HG03064 (cell line): ENCODE measurements at regions not wholly inside any gene's neighbourhood (a gene's known extent, or its start where the extent isn't known, plus 50 kb on each side); places are given as distances from the start of the nearest gene placed in this dataset.

Experiments
- ATAC-seq: cut with Tn5 transposase; IDR thresholded peaks from one replicate; pipeline ENCODE4 v1.9.1; 2021; ENCODE audit warnings: low read depth; ENCODE audit not compliant: unreplicated experiment

DNA sequence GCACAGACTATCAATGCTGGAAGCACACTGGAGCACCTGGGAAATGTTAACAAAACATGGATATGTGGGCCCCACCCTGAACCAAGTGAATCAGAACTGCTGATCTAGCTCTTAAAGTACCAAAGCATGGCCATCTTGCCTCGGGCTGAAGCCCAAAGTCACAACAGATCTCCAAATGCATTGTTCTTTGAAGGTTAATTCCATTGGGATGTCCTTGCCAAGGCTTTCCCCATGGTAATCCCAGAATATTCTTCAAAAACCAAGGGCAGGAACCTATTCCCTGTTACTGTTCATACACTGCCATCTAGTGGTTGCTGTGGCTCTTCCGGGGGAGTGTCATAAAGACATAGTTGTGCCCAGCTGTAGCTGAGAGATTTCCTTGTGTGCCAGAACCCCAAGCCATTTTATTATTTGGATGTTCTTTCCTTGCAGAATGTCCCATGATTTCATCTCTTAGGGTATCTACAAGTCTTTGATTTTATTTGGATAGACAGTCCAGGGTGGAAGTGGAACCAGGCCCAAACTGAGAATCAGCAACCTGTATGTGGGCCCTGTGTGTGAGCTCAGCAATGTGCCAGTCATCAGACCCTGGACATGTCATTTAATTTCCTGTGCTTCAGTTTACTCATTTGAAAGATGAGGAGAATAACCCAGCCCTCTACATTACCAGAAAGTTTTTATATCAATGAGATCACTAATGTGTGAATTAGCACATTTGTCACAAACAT, 290.0 kb downstream of the ACTL7B start:
- ATAC-seq = no peak

DNA sequence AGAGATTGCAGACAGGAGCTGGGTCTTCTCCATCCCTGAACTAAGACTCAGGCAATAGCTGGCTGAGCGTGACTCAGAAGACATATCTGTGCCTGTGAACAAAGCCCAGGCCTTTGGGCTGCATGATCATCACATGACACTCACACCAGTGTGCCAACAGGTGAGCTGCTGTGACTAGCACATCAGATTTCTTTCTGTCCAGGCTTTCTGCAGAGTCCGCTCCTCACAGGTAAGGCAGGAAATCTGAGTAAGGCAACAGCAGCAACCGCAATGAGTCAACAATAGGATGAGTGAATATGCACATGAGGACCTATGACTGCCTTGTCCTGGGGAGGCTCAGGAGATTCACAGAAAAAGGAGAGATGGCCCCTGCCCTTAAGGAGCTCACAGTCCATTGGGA, 293.6 kb downstream of the ACTL7B start:
- ATAC-seq = no peak

DNA sequence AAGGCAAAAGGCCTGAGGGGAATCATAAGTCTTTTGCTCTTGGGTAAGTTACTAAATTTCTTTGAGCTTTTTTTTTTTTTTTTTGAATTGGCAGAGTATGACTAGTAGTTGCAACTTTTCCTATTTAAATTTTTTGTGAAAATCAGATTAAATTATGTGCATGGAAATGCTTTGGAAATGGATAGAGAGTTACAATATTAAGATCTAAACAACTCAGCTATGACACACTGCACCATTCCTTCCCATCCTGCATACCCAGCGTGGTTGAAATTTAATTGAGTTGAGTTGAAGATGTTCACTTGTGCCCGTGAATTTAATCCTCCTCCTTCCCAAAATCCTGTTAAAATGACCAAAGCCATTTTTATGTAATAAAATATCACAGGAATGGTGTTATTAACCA, 296.4 kb downstream of the ACTL7B start:
- no peak for ATAC-seq

DNA sequence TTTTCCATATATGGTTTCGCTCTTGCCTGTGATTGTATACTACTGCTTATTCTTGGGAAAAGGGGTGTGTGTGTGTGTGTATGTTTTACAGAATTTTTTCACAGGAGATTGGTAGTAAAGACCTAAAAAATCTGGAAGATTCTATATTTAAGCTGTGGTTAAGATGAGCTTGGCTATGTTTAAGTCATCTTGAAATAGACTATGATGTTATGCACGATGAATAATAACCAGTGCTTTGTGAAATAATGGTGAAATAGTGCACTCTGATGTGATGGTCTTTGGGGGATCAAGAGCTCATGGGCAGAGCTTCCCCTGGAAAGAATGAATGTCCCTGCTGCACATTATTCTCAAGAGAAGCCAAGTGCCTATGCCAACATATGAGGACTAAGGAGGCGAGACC, 301.0 kb downstream of the ACTL7B start:
- ATAC-seq = no peak

DNA sequence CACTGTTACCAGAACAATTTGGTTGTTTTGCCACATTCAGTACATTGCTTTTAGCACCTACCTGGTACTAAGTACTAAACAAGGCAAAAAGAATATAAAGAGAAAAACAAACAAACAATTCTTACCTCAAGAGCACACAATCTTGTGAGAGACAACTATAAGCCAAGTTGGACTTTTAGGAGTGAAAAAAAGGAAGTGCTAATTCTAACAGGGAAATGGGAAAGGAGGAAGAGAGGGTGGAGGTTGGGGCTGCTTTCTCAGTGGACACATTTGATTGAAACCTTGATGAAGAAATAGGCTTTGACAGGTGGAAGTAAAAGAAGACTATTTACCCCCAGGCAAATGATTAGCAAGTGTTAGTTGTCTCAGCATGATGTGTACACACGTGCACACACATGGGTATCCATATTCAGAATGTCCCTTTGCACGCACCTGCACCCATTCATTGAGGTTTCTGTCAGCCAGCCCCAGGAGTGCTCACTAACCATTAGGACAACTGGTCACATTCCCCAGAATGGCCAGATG, 302.6 kb downstream of the ACTL7B start:
- ATAC-seq = no peak

DNA sequence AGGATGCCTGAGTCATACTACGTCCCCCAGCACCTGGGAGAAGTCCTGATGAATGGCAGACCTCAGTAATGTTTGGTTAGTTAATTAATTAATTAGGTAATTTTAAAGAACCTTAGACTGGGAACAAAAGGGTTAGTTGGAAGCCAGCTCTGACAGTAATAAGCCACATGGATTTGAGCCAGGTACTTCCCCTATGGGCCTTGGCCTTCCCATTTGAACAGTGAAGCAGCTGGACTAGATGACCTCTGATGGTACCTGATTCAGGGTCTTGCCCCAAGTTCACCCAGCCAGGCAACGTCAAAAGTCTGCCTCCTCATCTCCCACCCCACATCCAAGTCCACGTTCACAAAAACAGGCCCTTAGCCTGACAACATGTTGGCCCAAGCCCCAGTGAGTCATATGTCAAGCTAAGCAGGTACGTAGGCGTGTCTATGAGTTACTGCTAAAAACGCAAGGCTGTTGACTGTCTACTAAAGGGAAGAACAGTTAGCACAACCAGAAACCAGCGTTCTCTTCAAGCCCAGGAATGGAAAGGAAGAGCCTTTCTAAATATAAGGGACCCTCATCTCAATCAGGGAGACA, 303.2 kb downstream of the ACTL7B start:
- no peak for ATAC-seq

DNA sequence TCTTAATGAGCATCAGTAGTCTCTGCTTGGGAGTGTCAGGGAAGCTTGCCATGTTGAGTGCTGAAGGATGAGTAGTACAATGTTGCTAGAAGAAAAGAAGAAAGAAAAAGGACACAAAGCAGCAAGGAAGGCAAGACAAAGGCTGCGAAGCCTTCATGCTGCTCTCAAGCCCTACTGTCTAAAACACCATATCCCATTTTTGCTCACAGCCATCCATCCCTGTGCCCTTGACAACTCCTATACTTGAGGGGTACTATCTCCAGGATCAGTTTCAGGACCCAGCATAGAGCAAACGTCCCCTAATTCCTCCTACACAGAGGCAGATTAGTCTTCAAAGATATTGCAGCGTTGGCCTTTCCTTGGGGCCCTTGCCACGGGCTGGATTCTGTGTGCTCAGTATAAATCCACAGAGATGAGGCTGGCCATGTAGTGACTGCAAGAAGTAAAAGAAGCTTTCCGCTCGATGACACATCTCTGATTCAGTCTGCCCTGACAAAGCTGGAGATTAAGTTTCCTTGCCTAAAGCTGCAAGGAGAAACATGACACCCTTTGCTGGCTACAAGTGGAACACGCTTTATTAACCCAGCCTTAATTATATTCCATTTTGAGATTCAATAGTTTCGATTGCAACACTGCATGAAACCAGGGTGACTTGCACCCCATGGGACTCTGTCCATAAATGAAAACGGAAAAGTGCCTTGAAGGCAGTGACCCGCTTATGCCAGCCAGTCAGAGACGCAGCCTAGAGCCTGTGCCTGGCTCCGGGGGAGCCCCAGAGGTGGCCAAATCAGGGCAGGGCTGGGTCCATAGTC, 304.6 kb downstream of the ACTL7B start:
- no peak for ATAC-seq

DNA sequence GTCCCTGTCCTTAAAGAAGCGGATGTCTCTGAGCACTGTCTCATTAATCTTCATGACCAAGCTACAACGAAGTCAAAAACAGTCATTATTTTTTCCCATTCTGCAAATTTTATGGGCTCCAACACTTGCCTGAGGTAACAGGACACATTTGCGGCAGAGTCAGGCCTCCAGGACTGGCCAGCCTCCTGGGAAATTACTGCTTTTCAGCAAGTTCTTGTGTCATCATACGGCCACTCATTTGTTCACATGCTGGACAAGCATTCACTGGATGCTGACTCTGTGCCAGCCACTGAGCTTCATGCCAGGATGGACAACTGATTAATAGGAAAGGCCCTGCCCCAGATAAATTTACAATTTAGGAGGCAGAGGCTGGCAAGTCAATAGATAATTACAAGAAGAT, 305.7 kb downstream of the ACTL7B start:
- no peak for ATAC-seq

DNA sequence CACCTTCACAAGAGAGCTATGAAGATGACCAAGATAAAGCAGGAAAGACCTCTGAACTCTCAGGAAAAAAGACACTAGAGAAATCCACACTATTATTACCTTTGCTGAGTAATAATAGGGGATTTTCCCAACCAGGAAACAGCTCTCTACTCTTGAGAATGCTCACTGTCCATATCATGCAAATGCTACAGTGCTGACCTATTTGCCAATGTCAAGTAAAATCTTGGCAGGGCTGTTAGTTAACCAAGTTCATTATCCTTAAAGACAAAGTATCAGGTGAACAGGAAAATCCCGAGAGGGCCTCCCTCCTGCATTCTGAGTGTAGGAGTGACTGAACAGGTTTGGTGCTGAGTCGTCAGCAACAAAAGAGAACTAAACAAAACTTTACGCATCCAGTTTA, 306.6 kb downstream of the ACTL7B start:
- ATAC-seq = no peak

DNA sequence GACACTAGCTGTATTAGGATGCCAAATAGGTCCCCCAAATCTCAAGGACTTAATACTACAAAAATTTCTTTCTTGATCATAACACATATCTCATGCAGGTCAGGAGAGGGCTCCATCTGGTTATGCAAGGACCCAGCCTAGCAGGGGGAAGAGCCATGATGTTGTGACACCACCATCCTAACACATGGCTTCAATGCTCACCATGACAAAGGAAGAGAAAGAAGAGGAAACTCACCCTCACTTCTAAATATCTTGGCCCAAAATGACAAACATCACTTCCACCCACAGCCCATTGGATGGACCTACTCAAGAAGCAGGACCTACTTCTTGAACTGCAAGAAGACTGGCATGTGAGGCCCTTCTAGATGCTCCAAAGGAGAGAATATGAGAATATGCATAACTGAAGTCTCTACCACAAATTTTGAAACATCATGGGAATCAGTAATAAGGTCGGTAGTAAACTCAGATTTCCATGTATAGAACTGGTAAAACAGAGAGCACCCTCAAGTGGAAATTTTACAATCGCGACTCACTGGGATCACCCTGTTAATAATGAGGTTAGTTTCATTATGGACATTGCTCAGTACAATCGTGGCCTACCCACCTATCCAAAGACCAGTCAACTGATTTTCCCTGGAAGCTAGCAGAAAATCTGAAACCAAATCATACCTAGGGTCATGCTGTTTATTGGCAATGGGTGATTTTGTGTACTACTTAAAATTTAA, 308.2 kb downstream of the ACTL7B start:
- no peak for ATAC-seq

DNA sequence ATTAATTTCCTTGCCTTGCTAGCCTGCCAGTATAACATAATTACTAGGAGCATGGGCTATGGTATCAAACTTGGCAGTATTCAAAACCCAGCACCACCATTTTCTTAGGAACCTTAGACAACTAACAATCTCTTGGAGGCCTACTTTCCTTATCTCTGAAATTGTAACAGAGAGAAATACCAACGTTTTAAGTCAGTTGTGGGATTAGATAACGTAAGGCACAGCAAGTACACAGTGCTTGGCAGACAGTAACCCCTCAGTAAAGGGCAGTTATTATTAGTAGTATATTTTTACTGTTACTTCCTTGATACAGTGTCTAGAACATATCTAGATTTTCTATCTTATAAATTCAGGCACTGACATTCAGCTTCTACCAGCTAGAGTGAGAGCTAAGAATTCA, 309.6 kb downstream of the ACTL7B start:
- no peak for ATAC-seq

DNA sequence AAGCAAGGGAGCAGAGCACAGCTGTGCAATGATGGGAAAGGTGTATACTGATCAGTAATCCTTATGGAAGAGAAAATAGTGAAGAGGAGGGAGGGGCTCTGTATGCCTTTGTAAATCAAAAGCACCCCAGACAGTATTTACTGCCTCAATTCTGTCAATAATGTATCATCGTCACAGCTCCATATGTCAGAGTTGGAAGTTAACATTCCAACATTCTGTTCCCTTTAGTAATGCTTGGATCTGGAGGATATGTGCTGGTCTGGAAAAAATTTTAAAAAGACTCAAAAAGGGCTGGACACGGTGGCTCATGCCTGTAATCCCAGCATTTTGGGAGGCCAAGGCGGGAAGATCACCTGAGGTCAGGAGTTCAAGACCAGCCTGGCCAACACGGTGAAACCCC, 310.4 kb downstream of the ACTL7B start:
- no peak for ATAC-seq

DNA sequence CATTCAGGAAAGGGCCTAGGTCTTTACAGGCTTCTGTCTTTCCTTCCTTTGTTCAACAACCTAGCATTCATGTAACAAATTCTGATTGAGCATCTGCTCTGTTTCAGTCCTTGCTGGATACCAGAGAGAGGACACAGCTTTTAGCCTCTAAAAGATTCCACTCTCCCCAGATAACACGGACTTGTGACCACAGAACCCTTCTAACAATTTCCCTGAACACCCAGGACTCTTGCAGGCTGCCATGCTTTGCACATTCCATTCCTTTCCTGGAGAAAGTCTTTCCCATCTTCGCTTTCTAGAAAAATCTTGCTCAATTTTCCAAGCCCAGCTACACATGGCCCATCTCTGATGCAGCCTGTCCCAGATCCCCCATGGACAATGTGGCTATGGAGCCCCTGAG, 310.9 kb downstream of the ACTL7B start:
- no peak for ATAC-seq

DNA sequence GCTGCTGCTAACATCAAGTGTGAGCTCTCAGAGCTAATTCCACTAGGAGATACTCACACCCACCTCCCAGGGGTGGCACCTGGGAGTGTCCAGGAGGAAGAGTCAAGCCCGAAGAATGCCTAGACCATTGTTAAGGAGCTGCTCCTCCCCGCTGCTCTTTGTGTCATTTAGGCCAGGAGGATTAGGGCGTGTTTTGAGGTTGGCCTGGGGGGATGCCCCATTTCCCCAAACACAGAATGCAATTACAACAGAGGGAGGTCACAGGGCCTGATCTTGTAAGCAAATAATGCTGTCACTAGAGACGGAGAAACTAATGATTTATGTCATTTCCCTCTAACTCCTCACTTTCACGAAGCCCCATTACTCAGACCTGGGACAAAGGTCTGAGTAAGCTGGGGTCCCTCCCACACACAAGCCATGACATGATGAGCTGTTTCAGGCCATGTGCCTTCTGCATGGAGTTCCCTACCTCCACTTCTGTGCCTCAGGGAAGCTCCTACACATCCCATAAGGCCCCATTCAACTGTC, 312.5 kb downstream of the ACTL7B start:
- ATAC-seq = no peak

DNA sequence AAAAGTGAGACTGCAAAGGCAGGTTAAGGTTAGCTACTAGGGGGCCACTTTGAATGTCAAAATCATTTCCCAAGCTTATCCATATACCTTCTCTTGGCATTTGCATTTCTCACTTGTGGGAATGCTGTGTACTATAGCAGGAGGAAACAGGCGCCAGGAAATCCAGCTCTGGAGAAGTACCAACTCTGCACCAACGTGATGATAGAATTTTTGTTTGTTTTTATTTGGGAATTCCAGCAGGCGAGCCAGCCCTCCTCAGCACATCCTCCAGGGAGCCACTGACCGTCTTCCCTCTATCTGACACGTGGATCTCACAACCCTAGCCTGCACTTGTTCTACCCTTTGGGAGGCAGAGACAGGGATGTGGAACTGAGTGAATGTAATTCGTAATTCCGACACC, 318.0 kb downstream of the ACTL7B start:
- ATAC-seq = no peak

DNA sequence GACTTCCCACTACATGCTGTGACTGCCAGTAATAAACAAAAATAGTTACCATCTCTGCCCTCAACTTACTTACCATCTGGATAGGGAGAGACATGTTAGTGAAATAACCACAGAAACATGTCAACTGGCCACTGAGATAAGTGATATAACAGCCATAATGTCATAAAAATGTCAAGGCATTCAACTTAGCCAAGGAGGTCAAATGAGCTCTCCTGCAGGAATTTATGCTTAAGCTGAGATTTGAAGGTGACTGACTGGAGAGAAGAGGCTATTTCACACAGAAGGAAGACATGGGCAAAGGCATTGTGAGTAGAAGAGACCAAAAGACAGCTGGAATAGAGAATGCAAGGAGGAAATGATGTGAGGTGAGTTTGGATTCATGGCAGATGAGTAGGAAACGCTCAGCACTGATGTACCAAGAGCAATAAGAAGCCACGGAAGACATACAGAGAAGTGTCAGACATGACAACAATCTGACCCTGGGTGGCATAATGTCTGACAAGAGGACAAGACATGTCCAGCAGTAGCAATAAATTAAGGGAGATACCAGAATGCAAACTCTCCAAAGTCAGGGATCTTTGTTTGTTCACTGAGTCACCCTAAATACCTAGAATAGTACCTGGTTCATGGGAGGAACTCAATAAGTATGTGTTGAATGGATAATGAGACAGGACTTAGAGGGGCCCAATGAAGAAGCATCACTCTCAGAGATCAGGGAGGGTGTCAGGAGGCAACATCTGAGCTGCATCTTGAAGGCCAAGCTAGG, 318.8 kb downstream of the ACTL7B start:
- no peak for ATAC-seq

DNA sequence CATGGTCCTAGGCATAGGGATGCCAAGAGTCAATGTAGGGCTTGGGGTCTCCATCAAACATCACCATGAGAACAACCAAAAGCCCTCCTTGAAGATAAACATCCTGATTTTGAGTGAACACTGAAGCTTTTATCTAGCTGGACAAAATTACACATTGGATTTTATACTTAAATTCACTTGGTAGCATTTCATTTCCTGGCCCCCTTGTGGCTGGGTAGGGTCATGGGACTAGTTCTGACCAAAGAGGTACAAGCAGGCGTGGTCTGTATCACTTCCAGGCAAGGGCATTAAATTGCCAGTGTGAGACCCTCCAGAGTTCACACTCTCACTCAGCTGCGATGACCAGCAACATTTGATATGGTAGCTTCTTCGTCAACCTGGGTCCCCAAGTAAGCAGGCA, 320.3 kb downstream of the ACTL7B start:
- no peak for ATAC-seq

DNA sequence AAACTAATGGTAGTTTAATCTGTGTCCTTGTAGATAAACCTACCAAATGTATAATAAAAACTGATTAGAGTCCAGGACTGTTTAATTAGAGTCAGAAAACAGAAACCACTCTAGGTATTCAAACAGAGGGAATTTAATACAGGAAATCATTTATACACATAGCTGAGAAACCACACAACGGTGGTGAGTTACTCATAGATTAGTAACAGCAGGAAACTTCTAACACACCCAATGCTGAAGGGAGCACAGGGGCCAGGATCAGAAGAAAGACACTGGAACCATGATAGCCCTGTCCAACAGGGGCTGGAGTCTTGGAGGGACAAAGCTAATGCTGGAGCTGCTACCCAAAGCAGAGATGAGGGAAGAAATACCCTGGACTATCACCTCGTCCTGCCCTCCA, 321.0 kb downstream of the ACTL7B start:
- ATAC-seq = no peak

DNA sequence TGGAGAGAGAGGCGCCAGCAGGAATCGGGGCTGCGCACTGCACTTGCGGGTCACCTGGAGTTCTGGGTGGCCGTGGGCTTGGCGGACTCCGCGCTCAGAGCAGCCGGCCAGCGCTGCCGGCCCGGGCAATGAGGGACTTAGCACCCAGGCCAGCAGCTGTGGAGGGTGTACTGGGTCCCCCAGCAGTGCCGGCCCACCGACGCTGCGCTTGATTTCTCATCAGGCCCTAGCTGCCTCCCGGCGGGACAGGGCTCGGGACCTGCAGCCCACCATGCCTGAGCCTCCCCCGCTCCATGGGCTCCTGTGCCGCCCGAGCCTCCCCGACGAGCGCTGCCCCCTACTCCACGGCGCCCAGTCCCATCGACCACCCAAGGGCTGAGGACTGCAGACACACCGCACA, 325.6 kb downstream of the ACTL7B start:
- ATAC-seq = no peak

DNA sequence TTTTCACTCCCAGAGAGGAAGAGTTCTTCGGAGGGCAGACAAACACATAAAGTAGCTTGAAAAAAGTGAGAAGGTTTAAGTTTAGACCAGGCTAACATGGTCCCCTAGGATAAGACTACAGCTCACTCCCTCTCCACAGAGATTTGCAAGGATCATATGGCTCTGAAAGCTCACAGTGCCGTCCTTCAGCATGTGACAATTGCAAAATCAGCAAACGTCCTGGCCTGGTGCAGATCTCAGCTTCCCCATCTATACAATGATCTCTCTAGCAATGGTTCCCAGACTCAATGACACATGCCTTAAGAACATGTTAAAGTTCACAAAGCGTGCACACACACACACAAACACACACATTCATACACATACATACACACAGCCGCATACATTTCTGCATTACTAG, 327.6 kb downstream of the ACTL7B start:
- no peak for ATAC-seq
